Ramos (cell line): ENCODE measurements at regions not wholly inside any gene's neighbourhood (a gene's known extent, or its start where the extent isn't known, plus 50 kb on each side); places are given as distances from the start of the nearest gene placed in this dataset.
"Not testable (repeated sequence)": the region's sequence is repeated elsewhere in the genome, so short reads cannot be mapped to it uniquely, and the experiment has no call there.

Experiments
- in situ Hi-C: fragments of 300-500 bp; cut with MboI; formaldehyde crosslinking; loops from one replicate; pipeline ENCODE4 v1.14.3; 2022; ENCODE audit warnings: low sequenced_read_pairs; ENCODE audit not compliant: unreplicated experiment

DNA sequence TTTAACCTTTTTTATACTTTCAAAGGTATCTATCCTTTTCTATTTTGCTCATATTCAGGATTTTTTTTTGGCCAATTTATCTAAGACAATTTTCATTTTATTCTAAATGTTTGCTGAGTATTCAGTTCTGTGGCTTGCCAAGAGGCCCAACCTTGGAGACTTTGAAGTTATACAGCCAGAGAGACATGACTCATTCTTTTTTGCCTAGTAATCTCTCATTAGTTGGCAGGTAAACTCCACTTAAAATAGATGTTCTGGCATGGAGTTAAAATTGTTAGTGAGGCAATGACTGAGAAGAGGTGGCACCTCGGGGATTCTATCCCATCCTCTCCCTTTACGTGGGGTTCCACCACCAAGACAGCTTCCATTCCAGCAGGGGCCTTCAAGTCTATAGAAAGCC lies 213.8 kb downstream of the KCTD12 start:
- in situ Hi-C loops: no loop called here

DNA sequence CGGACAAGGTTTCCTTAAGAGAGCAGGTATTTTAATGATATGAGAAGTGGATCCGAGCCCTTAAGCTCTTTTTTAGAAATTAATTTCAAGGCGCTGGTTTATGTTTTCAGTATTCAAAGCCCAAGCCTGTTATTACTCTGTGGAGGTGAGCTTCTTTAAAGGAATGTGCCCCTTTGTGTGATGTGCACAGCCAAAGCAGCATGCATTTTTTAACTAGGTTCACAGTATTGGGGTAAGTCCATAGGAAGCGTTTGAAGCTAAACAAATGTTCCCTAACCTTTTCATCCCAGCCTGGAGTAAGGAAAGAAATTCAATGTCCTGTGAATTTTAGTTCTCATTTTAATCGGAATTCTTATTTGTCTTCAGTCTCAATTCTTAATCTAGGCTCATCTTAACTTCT lies 217.5 kb downstream of the KCTD12 start:
- in situ Hi-C loops: no loop called here

DNA sequence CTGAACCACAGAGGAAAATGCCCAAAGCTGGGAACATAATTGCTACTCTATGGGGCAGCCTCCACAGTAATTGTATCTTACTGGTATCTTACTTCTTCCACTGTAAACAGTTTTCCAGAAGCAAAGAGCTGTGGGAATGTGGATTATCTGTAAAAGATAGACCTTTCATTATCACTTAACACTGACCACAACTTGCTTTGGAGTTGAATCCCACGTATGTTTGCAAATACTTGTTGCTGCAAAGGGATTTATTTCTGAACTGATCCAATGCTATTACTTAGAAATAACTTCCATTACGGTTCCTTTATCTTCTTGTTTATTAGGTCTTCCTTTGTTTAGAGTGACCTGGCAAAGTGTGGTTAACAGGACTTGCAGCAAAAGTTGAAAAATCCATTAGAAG lies 218.1 kb downstream of the KCTD12 start:
- in situ Hi-C loops: no loop called here

DNA sequence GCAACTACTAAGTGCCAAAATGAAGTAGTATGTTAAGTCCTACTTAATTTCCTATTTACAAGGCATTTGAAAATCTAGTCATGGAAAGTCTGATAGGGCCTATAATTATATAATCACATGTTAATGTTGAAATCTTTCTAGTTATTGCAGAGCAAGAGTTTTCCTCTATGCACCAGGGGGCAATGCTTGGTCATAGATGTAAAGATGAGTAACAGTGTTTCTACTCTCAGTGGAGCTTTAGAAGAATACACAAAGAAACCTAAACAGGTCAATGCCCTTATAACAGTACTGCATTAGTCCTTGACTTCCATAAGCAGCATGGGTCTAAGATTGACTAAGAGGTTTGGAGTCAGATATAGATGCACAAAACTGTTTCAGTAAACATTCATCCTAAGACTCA lies 218.7 kb downstream of the KCTD12 start:
- in situ Hi-C loops: no loop called here

DNA sequence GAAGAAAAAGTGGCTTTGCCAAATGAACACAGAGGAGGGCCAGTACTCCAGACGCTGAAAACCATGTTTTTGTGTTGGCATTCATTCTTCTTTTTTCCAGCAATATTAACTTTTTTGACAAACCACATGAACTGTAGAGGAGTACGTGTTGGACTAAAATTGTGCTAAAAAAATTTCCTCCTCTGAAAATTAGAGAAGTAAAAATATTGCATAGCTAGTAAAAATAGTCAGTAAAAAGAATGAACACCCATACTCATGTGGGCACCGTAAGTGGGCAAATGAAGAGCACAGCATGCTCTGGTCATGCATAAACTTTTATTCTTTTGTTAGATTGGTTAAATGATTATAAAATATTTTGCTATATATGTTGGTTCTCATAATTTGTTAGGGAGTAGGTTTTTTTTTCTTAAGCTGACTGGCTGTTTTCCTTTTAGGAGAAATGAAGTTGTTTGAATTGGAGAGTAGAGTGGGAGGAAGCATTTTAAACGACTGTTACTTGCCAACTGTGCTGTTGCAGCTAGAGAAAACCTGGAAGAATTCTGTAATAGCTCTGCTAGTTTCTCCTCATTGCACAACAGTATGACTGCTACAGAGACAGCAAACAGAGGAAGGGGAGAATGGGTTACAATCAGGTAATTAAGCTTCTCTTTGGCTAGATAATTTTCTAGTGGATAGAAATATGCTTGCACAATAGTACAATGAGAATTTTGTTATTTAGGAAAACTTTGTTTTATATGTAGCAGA lies 222.4 kb downstream of the KCTD12 start:
- in situ Hi-C loops: no loop called here

DNA sequence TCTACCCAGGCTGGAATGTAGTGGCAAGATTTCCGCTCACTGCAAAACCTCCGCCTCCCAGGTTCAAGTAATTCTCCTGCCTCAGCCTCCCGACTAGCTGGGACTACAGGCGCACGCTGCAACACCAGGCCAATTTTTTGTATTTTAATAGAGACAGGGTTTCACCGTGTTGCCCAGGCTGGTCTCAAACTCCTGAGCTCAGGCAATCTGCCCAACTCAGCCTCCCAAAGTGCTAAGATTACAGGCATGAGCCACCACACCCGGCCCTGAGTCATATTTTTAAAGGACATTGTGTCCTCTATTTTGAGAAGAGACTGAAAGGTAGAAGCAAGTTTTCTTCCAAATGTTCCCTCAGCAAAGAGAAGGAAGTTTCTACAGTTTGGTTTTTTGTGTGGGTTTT lies 227.1 kb downstream of the KCTD12 start:
- in situ Hi-C loops: not testable (repeated sequence)

DNA sequence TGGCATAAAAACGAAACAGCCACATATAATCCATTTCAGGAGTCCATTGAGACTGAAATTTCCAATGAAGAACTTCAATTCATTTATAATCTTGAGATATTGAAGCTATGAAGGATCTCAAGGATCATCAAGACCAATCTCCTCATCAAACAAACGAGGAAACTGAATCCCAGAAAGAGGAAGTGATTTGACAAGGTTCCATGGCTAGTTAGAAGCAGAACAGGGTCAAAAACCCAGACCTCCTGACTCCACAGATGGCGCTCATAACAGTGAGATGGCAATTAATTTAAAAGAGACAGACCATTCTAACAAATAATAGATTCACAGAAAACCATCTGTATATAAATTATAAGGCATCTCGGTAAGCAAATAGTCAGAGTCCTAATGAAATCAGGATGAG lies 229.7 kb downstream of the KCTD12 start:
- in situ Hi-C loops: no loop called here

DNA sequence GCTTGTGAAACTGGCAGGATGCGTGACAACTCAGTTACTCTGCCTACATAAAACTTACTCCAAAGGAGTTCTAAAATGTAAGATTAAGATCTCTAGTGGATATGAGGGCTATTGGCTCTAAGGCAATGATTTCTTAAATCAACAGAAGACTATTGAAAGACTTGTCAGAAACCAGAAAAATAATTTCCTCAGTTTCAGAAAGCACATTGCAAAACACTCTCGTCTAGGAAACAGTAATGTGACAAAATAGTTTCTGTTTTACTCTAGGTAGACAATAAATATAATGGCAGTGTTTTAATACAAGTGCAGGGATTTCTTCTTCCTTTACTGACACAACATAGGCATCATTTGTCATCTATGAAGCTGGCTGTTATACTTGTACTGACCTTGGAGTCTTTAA lies 230.1 kb downstream of the KCTD12 start:
- in situ Hi-C loops: no loop called here

DNA sequence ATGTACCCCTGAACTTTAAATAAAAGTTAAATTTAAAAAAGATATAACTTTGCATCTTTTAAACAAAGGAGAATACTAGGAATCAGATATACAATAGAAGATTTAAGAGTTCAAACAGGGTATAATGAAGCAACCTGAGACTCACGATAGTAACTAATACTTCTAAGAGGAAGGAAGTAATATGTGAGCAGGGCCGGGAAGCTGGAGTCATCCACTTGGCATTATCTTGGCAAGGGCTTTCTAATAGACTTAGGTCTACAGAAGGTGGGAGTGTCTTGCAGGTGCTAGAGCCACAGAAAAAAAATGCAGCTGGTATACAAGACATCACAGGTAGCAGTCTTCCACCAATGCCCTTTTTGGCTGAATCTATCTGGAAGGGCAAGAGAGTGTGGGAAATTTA lies 231.9 kb downstream of the KCTD12 start:
- in situ Hi-C loops: no loop called here

DNA sequence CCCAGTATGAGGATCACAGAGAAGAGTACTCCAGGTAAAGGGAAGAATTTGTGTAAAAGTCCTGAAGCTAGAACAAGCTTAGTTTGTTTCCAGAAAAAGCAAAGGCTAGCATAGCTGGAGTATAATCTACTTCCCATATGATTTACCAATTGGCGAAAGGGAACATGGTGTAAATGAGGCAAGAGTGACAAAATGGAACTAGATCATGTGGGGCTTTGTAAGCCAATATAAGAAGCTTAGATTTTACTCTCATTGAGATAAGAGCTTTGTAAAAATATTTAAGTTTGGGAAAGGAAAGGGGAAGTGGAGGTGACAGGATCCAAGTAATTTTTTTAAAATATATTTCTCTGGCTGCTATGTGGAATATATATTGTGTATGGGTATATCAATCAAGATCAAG lies 234.9 kb downstream of the KCTD12 start:
- in situ Hi-C loops: no loop called here

DNA sequence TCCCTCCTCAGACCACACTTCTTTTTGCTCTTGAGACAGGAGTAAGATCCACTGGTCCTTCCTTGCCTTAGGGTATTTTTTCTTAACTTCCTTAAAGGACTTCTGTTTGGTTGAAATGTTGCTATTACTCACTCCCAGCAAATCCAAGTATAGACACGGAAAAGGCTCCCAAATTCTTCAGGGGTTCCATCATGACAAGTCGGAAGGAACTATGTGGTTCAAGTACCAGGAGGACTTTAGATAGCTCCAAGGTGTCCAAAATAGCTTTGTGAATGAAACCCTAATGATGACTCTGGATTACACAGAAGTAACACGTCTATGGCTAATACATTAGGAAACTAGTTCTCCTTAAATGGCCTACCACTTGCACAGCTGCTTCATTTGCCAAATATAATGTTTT lies 238.7 kb downstream of the KCTD12 start:
- in situ Hi-C loops: no loop called here

DNA sequence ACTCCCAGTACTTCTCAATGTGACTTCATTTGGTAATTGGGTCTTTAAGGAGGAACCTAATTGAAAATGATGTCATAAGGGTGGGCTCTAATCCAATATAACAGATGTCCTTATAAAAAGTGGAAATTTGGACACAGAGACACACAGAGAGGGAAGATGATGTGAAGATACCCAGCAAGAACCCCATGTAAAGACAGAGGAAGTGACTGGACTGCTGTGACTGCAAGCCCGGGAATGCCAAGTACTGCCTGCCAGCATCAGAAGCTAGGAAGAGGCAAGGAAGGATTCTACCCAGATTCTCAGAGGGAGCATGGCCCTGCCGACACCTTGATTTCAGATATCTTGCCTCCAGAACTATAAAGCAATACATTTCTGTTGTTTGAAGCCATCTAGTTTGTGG lies 239.3 kb downstream of the KCTD12 start:
- in situ Hi-C loops: no loop called here

DNA sequence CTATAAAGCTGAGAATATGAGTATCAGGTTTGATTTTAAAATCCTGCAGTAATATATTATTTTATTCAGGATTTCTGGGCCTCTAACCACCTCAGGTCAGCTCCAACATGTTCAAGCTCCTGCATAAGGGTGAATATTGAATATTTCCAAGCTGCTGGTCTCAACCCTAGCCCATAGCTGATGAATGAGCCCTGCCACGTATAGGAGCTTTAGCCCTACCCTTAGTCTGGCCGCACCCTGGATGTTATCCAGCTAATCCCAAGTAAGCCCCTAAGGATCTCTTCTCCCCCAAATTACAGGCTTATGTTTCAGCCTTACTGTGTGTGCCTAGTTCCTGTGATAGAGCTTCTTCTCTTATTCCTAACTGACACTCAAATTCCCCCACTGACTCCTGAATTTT lies 240.6 kb downstream of the KCTD12 start:
- in situ Hi-C loops: no loop called here

DNA sequence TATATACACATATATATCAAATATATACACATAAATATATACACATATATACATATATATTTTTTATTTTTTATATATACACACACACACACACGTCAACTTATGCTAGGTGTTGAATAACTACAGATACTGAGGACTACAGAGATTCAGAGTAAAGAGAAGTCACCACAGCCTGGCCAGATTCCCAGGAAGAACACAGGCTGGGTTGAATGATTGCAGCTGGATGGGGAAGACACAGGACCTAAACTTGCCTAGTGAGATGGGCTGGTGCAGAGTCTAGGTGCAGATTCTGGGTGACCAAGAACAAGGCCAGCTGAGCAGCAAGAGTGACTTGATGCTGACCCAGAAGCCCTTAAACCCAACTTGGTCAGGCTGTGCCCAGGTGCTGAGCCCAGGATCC lies 241.3 kb downstream of the KCTD12 start:
- in situ Hi-C loops: no loop called here

DNA sequence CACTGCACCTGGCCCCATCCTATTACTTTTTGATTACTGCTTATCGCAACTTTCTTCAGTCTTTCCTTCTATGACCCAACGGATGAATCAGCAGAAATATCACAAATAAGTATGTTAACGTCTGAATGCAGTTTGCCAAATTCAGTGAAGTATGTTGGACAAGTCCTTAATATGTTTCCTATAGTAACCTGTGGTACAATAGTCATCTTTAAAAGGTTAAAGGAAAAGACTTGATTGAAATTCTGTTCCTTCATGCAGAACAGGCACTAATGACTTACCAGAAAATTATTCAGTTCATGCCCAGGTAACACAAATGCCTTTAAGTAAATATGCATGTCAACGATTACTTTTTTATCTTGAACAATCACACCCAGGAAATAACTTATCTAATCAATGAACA lies 242.6 kb downstream of the KCTD12 start:
- in situ Hi-C loops: no loop called here

DNA sequence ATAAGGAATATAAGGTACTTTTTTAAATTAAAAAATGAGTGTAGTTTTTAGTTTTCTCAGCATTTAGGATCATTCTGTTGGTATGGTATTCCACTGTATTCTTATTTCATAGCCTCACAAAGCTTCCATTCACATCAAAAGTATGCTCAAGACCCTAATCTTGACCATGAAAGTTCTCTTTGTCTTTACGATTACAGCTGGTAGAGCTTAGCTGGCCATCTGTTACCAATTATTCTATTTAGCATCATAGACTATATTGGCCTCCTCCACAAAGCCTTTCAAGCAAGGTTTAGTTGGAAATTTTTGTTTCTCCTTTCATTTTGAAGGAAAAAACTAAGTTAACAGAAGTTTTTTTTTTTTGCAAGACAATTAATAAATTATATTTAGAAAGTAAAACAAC lies 245.1 kb downstream of the KCTD12 start:
- in situ Hi-C loops: no loop called here

DNA sequence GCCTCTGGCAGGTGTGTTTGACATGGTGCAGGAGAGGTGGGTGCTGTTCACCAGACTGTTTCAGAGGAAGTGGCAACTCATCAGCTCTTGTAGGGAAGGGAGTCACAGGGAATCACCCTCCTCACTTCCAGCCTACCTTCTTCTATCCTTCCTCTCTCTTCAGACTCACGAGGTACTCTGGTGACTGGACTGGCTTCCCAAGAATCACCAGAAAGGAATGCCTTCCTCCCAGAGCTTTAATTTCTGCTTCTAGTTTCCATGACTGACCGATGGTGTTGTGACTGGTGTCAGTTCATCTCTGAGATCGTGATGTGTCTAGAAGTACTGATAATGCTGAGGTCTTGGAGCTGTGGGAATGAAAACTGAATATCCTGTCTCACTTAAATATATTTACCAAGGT lies 247.3 kb downstream of the KCTD12 start:
- in situ Hi-C loops: no loop called here

DNA sequence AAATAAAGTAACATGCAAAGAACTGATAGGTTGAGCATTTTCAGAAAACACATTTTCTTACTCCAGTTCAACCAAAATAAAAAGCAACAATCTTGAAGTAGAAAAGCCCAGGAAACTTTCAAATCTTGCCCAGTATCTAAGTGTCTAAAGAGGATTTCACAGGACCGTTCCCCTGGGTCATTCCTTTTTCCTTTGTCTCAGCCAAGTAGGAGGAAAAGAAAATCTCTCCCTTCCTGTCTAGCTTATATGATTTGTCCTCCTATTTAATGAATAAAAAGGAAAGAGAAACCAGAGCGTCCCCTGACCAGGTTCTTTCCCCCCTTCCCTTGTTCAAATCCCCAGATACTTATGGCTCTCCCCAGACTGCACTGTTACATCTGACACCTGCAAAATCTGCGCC lies 248.0 kb downstream of the KCTD12 start:
- in situ Hi-C loops: no loop called here

DNA sequence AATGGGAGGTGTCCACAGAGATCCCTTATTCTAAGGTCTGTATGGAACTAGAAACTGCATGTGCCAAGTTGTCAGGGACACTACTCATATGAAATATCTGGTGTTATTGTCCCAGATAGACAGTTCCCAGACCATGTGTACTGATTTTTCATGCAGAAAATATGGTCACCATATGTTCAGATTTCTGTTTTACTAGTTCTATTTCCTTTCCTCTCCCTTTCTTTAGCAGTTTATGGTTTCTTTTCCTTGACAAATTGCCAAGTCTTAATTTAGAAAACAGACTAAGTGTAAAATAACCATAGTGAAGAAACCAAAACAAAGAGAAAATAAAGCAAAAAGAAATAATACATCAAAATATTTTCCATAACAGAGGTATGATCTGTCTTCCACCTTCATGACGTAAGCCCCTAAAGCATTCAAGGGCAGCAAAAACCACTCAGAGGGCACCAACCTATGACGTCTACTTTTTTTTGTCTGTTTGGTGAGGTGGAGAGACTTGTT lies 248.5 kb downstream of the KCTD12 start:
- in situ Hi-C loops: no loop called here

DNA sequence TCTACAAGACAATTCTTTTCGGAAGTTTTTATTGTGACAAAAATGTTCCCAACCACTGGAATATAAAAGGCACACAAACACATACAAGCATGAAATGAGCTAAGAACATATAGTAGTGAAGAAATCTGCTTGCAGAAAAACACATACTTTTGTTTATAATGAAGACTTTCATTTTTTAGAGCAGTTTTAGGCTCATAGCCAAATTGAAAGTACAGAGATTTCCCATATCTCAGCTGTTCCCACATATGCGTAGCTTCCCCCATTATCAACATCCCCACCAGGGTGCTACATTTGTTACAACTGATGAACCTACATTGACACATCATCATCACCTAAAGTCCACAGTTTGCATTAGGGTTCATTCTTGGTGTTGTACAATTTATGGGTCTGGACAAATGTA lies 249.4 kb downstream of the KCTD12 start:
- in situ Hi-C loops: no loop called here

DNA sequence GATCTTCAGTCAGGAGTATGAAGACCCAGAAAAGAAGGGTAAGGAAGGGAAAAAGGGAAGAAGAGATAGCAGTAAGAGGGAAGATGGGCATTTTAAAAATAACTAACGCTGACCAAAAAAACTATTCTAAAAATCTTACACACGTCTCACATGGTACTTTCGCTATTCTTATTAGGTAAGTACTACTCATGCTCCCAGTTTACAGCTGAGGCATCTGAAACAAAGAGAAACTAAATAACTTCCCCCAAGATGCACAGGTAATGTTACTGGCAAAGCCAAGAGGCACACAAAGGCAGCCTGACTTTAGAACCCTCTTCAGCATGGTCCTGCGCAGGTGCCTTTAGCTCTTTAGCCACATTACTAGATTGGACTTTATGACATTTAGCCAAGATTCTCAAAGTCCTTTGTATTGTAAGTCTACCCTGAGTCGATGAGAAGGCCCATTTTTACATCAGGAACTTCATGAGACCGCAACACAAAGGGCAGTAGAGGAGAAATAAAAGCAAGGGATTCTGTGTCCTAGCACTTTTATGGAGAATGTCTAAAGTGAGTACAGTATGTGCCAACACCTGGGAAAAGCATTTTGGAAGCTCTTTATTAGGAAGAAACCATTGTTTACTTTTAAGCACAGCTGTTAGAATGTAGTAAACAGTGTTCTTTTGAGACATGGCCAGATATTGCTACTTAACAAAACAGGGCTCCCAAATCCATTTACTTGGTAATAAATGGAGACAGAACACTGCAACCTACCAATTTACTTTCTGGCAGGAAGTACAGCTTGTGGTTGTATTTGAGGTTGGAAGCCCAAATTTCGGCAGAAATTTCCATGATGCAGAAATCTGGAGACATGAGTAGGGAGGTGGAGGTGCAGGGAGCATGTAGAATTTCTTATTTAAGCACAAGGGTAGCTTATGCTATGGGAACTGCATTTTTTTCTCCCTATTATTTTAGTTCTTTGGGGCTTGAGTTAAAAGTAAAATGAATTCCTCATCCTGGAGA lies 250.7 kb downstream of the KCTD12 start:
- in situ Hi-C loops: no loop called here
